ENCODE measurements at regions not wholly inside any gene's neighbourhood (a gene's known extent, or its start where the extent isn't known, plus 50 kb on each side); places are given as distances from the start of the nearest gene placed in this dataset.

GRCh38 chr14:27065886-27066285 lies 468.1 kb upstream of the NOVA1 start:
- ATAC-seq, result no peak
- intact Hi-C loops (cut with DNase I), result no loop called here
- Histone ChIP-seq H3K9me3 (no peaks in the 10 kb centered on the region), H3K4me3 (no peak overlapping the region), H3K27me3 (no peaks in the 10 kb centered on the region), H3K27ac (no peak overlapping the region), H3K36me3 (no peaks in the 10 kb centered on the region), H3K4me1 (no peaks in the 10 kb centered on the region)
- TF ChIP-seq, protein P1, sequence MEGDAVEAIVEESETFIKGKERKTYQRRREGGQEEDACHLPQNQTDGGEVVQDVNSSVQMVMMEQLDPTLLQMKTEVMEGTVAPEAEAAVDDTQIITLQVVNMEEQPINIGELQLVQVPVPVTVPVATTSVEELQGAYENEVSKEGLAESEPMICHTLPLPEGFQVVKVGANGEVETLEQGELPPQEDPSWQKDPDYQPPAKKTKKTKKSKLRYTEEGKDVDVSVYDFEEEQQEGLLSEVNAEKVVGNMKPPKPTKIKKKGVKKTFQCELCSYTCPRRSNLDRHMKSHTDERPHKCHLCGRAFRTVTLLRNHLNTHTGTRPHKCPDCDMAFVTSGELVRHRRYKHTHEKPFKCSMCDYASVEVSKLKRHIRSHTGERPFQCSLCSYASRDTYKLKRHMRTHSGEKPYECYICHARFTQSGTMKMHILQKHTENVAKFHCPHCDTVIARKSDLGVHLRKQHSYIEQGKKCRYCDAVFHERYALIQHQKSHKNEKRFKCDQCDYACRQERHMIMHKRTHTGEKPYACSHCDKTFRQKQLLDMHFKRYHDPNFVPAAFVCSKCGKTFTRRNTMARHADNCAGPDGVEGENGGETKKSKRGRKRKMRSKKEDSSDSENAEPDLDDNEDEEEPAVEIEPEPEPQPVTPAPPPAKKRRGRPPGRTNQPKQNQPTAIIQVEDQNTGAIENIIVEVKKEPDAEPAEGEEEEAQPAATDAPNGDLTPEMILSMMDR (IDR thresholded peaks at IDR 0.05), result no peak
- DNase-seq, result no peak

- TF ChIP-seq, protein P1 (IDR thresholded peaks at IDR 0.05), result no peak
- no peaks in the 10 kb centered on the region for H3K4me1 ChIP-seq
- no peak overlapping the region for H3K4me3 ChIP-seq
- H3K9me3 ChIP-seq, result no peaks in the 10 kb centered on the region
- H3K27me3 ChIP-seq, result no peaks in the 10 kb centered on the region
- no peak for ATAC-seq
- no peak for DNase-seq
- intact Hi-C loops (cut with DNase I), result no loop called here
- no peaks in the 10 kb centered on the region for H3K36me3 ChIP-seq
- no peak overlapping the region for H3K27ac ChIP-seq
These were observed 470.1 kb upstream of the NOVA1 start for GRCh38 chr14:27067961-27068360.

- no peaks in the 10 kb centered on the region for H3K36me3 ChIP-seq
- ATAC-seq (no peak), DNase-seq (no peak)
- H3K9me3 ChIP-seq, result no peaks in the 10 kb centered on the region
- H3K27me3 ChIP-seq, result no peaks in the 10 kb centered on the region
- intact Hi-C loops (cut with DNase I), result no loop called here
- H3K4me3 ChIP-seq, result no peak overlapping the region
- H3K27ac ChIP-seq, result no peak overlapping the region
- no peaks in the 10 kb centered on the region for H3K4me1 ChIP-seq
- TF ChIP-seq, protein P1 (IDR thresholded peaks at IDR 0.05), result no peak
These were observed 474.8 kb upstream of the NOVA1 start for GRCh38 chr14:27072589-27072988.

GRCh38 chr14:27075503-27075902 lies 477.7 kb upstream of the NOVA1 start:
- no peaks in the 10 kb centered on the region for H3K4me1 ChIP-seq
- TF ChIP-seq, protein P1 (IDR thresholded peaks at IDR 0.05), result no peak
- no peaks in the 10 kb centered on the region for H3K36me3 ChIP-seq
- no peaks in the 10 kb centered on the region for H3K9me3 ChIP-seq
- no peak for ATAC-seq
- H3K4me3 ChIP-seq, result no peak overlapping the region
- H3K27me3 ChIP-seq, result no peaks in the 10 kb centered on the region
- intact Hi-C loops (cut with DNase I), result no loop called here
- no peak for DNase-seq
- H3K27ac ChIP-seq, result no peak overlapping the region

DNA sequence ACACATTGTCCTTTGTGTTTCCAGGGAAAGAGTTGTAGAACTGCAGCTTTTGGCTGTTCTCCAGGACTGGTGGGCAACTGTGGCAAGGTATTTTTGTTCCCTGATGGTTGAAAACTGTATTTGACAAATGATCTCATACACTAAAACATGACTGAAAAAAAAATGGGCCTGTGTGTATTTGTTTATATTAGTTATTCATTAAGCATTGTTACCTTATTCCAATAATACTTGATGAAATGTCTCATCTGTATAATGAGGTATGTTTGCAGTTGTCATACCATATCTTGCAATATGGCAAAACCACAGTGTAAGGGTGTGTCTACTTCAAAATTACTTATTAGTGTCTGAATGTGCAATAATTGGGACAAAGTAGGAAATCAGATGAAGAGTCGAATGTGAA lies 479.4 kb upstream of the NOVA1 start:
- no peaks in the 10 kb centered on the region for H3K9me3 ChIP-seq
- H3K4me1 ChIP-seq, result no peaks in the 10 kb centered on the region
- TF ChIP-seq, protein P1 (IDR thresholded peaks at IDR 0.05), result no peak
- intact Hi-C loops (cut with DNase I), result no loop called here
- H3K27ac ChIP-seq, result no peak overlapping the region
- no peak overlapping the region for H3K4me3 ChIP-seq
- H3K36me3 ChIP-seq, result no peaks in the 10 kb centered on the region
- no peak for DNase-seq
- no peak for ATAC-seq
- no peaks in the 10 kb centered on the region for H3K27me3 ChIP-seq

- TF ChIP-seq, protein P1 (IDR thresholded peaks at IDR 0.05), result no peak
- no peak for DNase-seq
- no peak for ATAC-seq
- intact Hi-C loops (cut with DNase I), result no loop called here
- Histone ChIP-seq H3K36me3 (no peaks in the 10 kb centered on the region), H3K4me1 (no peaks in the 10 kb centered on the region), H3K4me3 (no peak overlapping the region), H3K9me3 (no peaks in the 10 kb centered on the region), H3K27me3 (no peaks in the 10 kb centered on the region), H3K27ac (no peak overlapping the region)
These were observed 479.9 kb upstream of the NOVA1 start for GRCh38 chr14:27077710-27078109.
